Neural progenitor cell (in vitro differentiated cells): ENCODE measurements at regions not wholly inside any gene's neighbourhood (a gene's known extent, or its start where the extent isn't known, plus 50 kb on each side); places are given as distances from the start of the nearest gene placed in this dataset.

Experiments used
- DNase-seq: peaks from one replicate; pipeline ENCODE4 v3.0.0-alpha.2; 2016; ENCODE audit warnings: low spot score
- H2AFZ ChIP-seq: fragments of 200-600 bp; sonication (generic); replicated peaks from 2 replicates; pipeline ENCODE4 v1.6.1; 2016; ENCODE audit warnings: antibody characterized with exemption
- H3F3A ChIP-seq: fragments of 200-600 bp; sonication (generic); 2 replicates; pipeline ENCODE4 v1.6.1; 2016; ENCODE audit warnings: antibody characterized with exemption, low read depth
- H3K27ac ChIP-seq: fragments of 200-600 bp; sonication (generic); 2 replicates; pipeline ENCODE4 v1.5.1; 2016; ENCODE audit warnings: mild to moderate bottlenecking
- H3K27me3 ChIP-seq: fragments of 200-600 bp; sonication (generic); 2 replicates; pipeline ENCODE4 v1.6.1; 2016; ENCODE audit warnings: mild to moderate bottlenecking, moderate library complexity
- H3K36me3 ChIP-seq: fragments of 200-600 bp; sonication (generic); 2 replicates; pipeline ENCODE4 v1.5.1; 2016
- H3K4me1 ChIP-seq: fragments of 200-600 bp; sonication (generic); 2 replicates; pipeline ENCODE4 v1.6.1; 2016; ENCODE audit warnings: mixed run types
- H3K4me2 ChIP-seq: fragments of 200-600 bp; sonication (generic); 2 replicates; pipeline ENCODE4 v1.6.1; 2016
- H3K4me3 ChIP-seq: fragments of 200-600 bp; sonication (generic); 2 replicates; pipeline ENCODE4 v1.5.1; 2016
- H3K79me2 ChIP-seq: fragments of 200-600 bp; sonication (generic); 2 replicates; pipeline ENCODE4 v1.6.1; 2016; ENCODE audit warnings: low read depth
- H3K9ac ChIP-seq: fragments of 200-600 bp; sonication (generic); 2 replicates; pipeline ENCODE4 v1.6.1; 2016
- H3K9me3 ChIP-seq: fragments of 200-600 bp; sonication (generic); 2 replicates; pipeline ENCODE4 v1.5.1; 2016; ENCODE audit warnings: low read depth
- H4K20me1 ChIP-seq: fragments of 200-600 bp; sonication (generic); 2 replicates; pipeline ENCODE4 v1.6.1; 2016; ENCODE audit warnings: low read depth
- H3K27ac Mint-ChIP-seq: 3 replicates; pipeline ENCODE4 v1.8.0; 2021; ENCODE audit warnings: mixed read lengths
- H3K27me3 Mint-ChIP-seq: 2 replicates; pipeline ENCODE4 v1.8.0; 2022; ENCODE audit warnings: low read depth, mild to moderate bottlenecking, inconsistent platforms, moderate library complexity, mixed read lengths; ENCODE audit not compliant: insufficient read depth
- H3K36me3 Mint-ChIP-seq: 3 replicates; pipeline ENCODE4 v1.8.0; 2021; ENCODE audit warnings: mixed read lengths
- H3K4me1 Mint-ChIP-seq: 3 replicates; pipeline ENCODE4 v1.8.0; 2021; ENCODE audit warnings: mixed read lengths
- H3K4me3 Mint-ChIP-seq: 3 replicates; pipeline ENCODE4 v1.8.0; 2021; ENCODE audit warnings: mild to moderate bottlenecking, moderate library complexity, mixed read lengths
- H3K9me3 Mint-ChIP-seq: 3 replicates; pipeline ENCODE4 v1.8.0; 2020; ENCODE audit warnings: mixed read lengths
- CTCF ChIP-seq: fragments of 200-600 bp; sonication (generic); IDR thresholded peaks from 2 replicates; pipeline ENCODE4 v1.5.1; 2017; ENCODE audit warnings: antibody characterized with exemption, mild to moderate bottlenecking
- EZH2 ChIP-seq: fragments of 200-600 bp; sonication (generic); IDR thresholded peaks from 2 replicates; pipeline ENCODE4 v1.6.1; 2017; ENCODE audit warnings: antibody characterized with exemption, mild to moderate bottlenecking, moderate library complexity
- EZH2phosphoT487 ChIP-seq: fragments of 200-600 bp; sonication (generic); IDR thresholded peaks from 2 replicates; pipeline ENCODE4 v1.6.1; 2017; ENCODE audit warnings: antibody characterized with exemption

GRCh38 chr5:135629666-135630065 is 50.9 kb upstream of the CXCL14 start:
- Histone ChIP-seq H2AFZ (no peak overlapping the region), H3K79me2 (no peaks in the 10 kb centered on the region), H3K27ac (no peak overlapping the region), H3K9me3 (no peaks in the 10 kb centered on the region), H3K4me3 (no peak overlapping the region), H3K36me3 (no peaks in the 10 kb centered on the region), H3K9ac (no peak overlapping the region), H3K4me2 (no peak overlapping the region), H3K4me1 (no peaks in the 10 kb centered on the region), H4K20me1 (no peaks in the 10 kb centered on the region), H3K27me3 (no peaks in the 10 kb centered on the region), H3F3A (no peaks in the 10 kb centered on the region)
- DNase-seq, result no peak
- H3K9me3 Mint-ChIP-seq, result no peaks in the 10 kb centered on the region
- TF ChIP-seq EZH2 (no peak), CTCF (no peak), EZH2phosphoT487 (no peak)
- no peak overlapping the region for H3K4me3 Mint-ChIP-seq
- H3K4me1 Mint-ChIP-seq, result peaks cover 12% of the 10 kb centered on the region
- no peak overlapping the region for H3K27ac Mint-ChIP-seq
- H3K27me3 Mint-ChIP-seq, result peaks cover 7% of the 10 kb centered on the region
- H3K36me3 Mint-ChIP-seq, result no peaks in the 10 kb centered on the region

DNA sequence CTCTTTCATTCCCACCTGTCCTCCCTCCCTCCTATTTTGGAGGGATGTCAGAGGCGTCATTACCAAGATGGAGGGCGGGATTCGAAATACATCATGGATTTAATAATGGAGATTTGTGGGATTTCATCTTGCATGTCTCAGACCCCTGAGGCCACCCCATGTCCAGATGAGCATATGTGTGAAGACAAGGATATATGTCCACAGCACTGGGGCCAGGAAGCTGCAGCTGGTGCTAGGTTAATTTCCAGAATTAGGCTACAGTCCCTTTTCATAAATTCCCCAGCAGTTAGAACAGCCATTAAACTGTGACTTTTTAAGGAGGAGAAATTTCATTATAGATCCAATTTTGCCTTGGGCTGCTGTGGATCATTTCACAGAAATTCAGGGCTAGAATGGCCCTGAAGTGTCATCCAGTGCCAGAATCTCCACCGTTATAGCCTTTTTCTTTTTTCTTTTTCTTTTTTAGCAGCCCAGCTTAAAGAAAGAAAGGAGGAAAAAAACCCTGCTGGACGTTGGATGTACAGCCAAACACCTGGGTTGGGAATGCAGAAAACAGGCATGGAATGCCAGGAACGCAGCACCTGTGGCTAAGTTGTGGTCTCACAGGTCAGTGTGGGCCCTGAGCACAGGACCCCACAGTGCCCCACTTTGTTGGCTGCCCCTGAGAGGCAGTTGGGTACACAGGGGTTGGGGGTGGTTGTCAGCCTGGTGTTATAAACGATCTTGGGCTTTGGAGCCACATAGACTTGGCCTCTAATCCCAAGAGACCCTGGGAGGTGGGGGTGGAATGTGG is 50.2 kb upstream of the CXCL14 start:
- Mint-ChIP-seq H3K9me3 (no peaks in the 10 kb centered on the region), H3K4me1 (peaks cover 12% of the 10 kb centered on the region), H3K4me3 (no peak overlapping the region), H3K27ac (no peak overlapping the region), H3K36me3 (no peaks in the 10 kb centered on the region), H3K27me3 (peaks cover 7% of the 10 kb centered on the region)
- H3K4me2 ChIP-seq, result no peak overlapping the region
- H3K36me3 ChIP-seq, result no peaks in the 10 kb centered on the region
- TF ChIP-seq CTCF, result no peak
- TF ChIP-seq EZH2, result no peak
- TF ChIP-seq EZH2phosphoT487, result no peak
- no peak overlapping the region for H3K4me3 ChIP-seq
- H3K79me2 ChIP-seq, result no peaks in the 10 kb centered on the region
- H3K9me3 ChIP-seq, result no peaks in the 10 kb centered on the region
- no peaks in the 10 kb centered on the region for H4K20me1 ChIP-seq
- no peaks in the 10 kb centered on the region for H3K4me1 ChIP-seq
- H3K9ac ChIP-seq, result no peak overlapping the region
- H3K27me3 ChIP-seq, result no peaks in the 10 kb centered on the region
- no peak overlapping the region for H3K27ac ChIP-seq
- no peaks in the 10 kb centered on the region for H3F3A ChIP-seq
- H2AFZ ChIP-seq, result no peak overlapping the region
- DNase-seq, result no peak
